HG02885 (cell line): ENCODE measurements at regions not wholly inside any gene's neighbourhood (a gene's known extent, or its start where the extent isn't known, plus 50 kb on each side); places are given as distances from the start of the nearest gene placed in this dataset.
"Not testable (repeated sequence)": the region's sequence is repeated elsewhere in the genome, so short reads cannot be mapped to it uniquely, and the experiment has no call there.

Experiments
- ATAC-seq: cut with Tn5 transposase; IDR thresholded peaks from one replicate; pipeline ENCODE4 v1.9.1; 2021; ENCODE audit warnings: mild to moderate bottlenecking; ENCODE audit not compliant: unreplicated experiment, poor library complexity

DNA sequence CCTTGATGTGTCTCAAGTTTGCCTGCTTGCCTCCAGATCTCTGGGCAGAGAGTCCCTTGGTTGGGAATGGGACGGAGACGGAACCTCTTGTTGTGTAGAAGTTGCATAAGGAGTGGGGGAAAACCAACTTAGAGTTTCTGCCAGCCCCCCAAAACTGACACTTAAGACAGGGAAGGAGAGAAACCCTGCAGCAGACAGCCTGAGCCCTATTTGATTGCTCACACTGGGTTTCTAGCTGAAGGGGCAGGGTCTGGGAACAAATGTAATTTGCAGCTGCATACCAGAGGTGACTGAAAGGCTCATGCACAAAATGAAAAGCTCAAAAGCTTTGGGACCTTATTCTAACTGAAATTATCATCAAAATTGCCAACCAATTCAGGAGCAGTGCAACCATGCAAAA lies 254.5 kb downstream of the RASEF start:
- no peak for ATAC-seq

DNA sequence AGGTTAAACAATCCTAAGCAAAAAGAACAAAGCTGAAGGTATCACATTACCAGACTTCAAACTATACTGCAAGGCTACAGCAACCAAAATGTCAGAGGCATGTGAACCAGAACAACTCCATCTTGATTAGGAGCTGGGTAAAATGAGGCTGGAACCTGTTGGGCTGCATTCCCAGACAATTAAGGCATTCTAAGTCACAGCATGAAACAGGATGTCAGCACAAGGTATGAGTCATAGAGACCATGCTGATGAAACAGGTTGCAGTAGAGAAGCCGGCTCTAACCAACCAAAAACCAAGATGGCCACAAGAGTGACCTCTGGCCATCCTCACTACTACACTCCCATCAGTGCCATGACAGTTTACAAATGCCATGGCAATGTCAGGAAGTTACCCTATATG lies 252.0 kb downstream of the RASEF start:
- ATAC-seq, result no peak

DNA sequence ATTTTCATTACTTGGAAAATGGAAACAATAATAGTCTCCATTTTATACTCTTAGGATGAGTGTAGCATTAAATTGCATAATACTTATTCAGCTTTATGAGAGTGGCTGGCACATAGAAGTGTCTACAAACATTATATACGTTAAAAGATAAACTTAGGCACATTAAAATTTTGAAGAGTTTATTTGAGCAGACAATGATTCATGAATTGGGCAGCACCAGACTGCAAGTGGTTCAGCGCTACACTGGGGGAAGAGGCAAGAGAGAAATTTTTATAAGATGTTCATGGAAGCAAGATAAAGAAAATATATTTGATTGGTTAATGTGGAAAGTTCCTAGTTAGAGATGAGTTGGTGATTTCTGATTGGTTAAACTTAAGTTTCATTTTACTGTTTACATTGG lies 243.7 kb downstream of the RASEF start:
- no peak for ATAC-seq

DNA sequence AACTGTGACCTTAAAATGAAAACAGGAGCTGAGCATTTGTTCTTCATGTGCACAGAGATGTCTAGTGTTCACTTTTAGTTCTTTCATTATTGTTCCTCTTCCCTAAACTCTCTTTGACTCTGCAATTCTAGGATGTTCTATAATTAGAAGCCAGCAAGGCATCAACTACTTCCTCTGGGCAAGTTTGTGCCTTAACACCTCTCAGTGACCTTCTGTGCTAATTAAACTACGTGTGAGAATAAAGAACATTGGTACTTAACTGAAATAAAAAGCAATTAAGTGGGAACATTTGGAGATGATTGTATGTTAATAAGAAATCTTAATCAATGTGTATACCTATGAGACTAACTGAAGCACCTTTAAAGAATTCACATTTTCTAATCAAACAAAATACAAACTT lies 242.8 kb downstream of the RASEF start:
- ATAC-seq, result no peak

DNA sequence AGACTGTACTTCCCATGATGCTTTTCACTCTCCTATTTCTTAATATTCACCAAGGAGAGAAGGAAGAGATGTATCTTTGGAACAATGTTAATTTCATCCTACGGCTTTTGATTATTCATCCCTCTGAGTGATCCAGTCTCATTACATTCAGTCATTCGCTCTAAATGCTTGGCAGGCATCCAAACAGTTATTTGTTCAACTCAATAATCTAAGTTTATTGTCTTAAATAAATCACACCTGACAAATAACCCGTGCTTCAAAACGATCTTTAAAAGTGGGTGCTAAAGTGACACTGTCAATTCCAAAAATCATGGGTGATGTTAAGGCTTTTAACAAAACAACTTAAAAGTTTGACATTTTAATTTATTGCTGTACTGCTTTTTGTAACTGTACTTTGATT lies 233.1 kb downstream of the RASEF start:
- ATAC-seq, result no peak

DNA sequence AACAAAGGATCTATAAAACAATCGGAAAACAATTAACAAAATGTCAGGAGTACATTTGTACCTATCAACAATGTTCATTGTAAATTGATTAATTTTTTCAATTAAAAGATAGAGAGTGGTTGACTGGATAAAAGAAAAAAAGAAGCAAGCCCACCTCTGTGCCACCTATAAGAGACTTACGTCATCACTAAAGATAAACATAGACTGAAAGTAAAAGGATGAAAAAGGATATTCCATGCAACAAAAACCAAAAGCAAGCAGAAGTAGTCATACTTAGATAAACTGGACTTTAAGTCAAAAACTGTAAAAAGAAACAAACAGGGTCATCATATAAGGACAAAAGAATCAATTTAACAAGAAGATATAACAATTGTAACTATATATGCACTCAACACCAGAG lies 197.4 kb downstream of the RASEF start:
- ATAC-seq, result no peak

DNA sequence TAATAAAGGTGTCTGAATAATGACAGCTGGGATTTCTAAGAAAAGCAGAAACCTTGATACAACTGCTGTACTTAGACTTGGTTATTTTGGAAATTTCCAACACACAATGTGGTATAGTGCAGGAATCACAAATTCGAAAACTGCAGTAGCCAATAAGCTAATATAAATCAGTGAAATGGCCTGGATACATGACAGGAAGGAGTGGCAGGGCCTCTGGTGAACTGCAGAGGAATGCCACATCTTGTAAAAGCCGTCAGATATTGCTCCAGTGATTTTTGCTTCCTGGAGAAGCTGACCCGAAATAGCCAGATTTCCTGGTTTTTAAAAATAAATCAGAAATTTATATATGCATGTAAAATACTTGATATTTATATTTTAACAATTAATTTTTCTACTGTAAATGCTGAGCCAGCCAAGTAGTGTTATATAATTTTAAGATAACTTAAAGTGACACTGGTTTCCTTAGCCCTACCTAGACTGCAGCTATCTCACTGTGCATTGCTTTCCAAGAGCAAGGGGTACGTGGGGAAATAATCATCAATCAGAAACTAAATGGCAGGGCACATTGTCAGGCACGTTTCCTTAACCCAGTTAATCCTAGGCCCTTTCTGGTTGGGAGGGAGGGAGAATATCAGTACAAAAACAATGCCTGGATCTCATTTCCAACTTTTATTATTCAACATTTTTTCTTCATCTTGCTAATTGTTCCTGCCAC lies 182.4 kb downstream of the RASEF start:
- no peak for ATAC-seq

DNA sequence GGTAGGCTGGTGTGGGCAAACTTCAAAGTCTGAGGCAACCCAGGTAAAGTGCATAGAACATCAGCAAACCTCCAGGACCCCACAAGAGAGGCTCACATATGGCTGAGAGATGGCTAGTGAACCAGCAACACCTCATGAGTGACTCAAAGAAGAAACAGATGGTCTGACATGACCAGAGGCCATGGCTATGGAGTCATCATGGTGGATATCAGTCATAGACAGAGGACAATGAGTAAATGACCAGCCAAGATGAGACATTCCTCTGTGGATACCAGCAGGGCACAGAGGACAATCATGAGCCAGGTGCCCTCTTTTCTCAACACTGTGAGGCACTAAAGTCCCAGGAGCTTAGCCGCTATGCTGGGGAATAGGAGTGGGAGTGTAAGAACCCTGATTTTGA lies 180.8 kb downstream of the RASEF start:
- no peak for ATAC-seq

DNA sequence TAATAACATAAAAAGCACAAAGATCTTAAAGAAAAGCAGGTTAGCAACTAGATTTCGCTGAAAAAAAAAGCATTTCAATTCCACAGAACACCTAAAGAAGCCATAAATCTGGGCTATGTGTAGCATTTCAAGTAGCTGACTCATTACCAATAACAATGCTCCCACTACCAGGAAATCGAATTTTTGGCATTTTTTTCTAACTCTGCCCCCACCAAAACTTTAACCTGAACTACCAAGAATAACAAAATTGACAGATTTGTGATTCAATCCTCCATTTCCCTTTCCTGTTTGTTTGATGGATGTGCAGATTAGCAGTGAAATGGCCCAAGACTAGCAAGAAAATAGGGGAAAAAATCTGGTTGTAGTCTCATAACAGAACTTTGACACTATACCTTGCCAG lies 180.2 kb downstream of the RASEF start:
- ATAC-seq, result no peak

DNA sequence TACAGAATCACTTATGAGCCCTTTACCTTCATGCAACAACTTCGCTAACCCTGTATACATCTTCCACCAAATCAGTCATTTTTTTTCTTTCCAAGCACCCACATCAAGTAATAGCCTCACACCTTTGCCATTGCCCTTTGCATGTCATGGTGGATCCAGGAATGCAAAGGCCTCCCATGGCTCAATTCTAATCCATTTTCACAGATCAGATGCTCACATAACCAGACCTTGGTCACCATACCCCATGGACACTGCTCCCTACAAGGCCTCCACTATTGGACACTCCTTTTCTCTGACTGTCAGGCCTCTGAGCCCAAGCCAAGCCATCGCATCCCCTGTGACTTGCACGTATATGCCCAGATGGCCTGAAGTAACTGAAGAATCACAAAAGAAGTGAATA lies 179.5 kb downstream of the RASEF start:
- no peak for ATAC-seq

DNA sequence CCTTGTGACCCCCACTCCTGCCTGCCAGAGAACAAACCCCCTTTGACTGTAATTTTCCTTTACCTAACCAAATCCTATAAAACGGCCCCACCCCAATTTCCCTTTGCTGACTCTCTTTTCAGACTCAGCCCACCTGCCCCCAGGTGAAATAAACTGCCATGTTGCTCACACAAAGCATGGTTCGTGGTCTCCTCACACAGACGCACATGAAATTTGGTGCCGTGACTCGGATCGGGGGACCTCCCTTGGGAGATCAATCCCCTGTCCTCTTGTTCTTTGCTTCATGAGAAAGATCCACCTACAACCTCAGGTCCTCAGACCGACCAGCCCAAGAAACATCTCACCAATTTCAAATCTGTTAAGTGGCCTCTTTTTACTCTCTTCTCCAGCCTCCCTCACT lies 179.0 kb downstream of the RASEF start:
- not testable (repeated sequence) for ATAC-seq

DNA sequence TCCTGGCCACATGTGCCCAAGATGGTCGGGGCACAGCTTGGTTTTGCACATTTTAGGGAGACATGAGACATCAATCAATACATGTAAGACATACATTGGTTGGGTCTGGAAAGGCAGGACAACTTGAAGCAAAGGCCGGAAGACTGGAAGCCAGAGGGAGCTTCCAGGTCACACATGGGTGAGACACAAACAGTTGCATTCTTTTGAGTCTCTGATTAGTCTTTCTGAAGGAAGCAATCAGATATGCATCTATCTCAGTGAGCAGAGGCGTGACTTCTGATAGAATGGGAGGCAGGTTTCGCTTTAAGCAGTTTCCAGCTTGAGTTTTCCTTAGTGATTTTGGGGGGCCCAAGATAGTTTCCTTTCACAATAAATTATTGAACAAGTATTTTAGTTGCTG lies 172.5 kb downstream of the RASEF start:
- ATAC-seq, result no peak

DNA sequence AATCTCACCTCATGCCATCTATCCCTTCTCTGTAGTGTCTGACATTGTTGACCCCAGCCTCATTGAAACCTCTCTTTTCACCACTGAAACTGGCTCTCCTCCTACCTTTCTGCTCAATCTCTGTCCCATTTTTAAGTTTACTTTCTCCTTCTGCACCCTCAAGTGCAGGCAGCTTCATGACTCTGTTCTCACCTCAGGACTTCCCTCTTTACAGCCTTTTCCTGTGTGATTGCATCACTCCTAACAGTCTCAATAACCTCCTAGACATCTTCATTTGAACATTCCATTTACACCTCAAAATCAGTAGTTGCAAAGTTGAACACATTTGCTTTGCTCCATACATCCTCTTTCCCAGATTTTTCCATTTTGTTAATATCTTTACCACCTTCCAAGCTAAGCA lies 172.1 kb downstream of the RASEF start:
- ATAC-seq, result no peak

DNA sequence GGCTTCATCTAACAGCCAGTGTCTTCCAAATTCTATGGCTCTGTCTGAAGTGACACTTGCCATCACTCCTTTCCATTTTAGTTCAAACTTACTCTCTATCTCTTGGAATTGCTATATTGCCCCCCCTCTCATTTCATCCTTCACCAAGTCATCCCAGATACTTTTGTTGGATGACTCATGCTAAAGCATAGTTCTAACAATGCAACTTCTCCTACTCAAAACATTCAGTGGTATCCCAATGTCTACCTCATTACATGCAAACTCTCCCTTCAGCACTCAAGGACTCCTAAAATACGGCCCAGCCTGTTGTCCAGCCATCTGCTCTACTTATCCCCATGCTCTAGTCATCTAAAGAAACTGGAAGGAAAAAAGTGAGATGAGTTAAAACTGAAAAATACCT lies 171.6 kb downstream of the RASEF start:
- ATAC-seq, result no peak

DNA sequence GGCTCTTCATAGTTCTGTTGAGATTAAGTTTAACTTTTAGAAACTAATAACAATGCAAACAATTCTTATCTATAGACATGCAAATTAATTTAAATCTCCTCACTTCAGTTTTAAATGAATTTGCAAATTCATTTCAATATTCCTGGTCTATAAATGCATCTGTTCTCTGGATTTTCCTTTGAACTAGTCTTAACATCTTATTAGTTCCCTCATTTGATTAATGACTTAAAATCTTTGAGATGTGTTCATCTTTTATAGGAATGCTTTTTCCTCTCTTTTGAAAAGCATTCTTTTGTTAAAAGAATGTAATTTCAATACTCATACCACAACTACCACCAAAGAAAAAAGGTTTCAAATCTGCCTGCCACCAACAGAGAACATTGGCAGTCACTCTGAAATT lies 169.4 kb downstream of the RASEF start:
- no peak for ATAC-seq

DNA sequence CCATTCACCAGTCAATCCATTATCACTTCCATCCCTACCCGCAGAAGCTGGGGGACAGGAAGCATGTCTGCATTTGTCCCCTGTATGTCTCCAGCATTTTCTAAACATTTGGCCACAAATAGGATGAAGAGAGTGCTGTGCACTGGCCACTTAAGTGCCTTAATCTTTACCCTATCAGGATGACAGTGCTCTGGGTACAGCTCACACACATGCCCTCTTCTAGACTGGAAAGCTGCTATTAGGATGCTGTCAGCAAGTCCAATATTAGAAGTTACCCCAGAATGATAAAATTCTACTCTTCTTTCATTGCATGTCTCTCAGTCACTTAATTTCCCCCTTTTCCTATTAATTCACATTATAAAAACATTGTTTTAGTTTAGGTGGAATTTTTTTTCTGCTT lies 168.4 kb downstream of the RASEF start:
- no peak for ATAC-seq

DNA sequence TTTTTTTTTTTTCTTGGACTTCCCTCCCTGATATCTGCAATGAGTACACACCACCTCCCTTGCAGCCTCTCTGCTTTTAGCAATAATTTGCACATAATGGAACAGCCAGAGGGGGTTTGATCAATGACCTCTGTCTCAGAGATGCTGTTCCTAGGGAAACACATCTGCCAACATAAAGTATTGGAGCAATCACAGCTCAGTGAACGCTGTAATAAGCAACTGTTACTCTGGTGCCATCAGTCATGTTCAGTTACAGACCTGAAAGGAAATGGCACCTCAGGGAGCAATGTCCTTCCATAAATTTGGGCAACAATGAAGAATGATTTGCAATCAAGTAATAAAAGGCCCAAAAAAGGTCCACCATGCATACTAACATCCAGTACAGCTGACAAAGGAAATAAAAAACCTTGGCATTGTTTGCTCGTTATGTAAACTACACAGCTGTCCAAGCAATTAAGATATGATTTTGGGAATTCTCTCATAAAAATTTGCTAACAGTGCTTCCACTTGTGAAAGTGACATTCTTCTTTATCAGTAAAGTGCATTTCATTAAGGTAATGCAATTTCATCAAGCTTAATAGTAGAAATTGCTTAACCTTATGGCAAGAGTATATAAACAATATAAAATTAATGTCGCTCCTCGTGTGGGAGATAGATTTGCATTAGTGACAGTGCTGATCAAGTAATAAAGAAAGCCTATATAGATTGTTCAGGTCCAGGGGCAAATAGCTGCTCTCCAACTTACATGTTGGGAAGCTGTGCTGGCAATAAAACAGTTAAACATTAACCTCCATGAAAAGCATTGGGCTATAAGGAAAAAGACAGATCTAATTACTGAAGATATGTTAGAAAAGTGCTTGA lies 167.8 kb downstream of the RASEF start:
- no peak for ATAC-seq

DNA sequence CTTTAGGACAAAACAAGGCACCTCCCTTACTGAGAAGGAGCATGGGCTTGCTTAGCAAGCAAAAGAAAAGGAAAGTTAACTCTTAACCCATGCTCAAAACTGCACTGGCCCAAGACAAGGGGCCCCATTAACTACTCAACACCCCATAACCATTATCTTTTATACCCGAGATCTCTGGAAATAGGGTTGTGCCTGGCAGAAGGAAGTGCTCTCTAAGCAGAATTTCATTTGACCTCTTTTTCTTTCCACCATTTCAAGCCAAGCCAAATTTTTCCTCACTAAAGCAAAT lies 167.2 kb downstream of the RASEF start:
- no peak for ATAC-seq

DNA sequence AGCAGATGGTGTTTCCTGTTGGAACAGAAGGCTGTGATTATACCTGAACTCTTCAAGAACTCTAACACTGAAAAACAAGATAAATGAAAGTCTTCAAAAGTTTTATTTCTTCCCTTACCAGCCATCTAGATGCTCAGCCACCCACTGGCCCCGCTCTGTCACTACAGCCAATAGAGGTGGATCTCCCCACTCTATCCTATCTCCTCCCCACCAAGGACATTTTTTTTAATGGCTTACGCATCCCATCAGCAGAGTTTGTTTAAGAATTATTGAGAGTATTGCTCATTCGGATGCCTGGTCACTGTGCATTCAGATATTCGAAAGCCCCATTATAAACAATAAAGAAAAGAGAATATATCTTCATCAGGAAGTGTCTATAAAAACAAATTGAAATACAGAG lies 159.4 kb downstream of the RASEF start:
- ATAC-seq, result no peak

DNA sequence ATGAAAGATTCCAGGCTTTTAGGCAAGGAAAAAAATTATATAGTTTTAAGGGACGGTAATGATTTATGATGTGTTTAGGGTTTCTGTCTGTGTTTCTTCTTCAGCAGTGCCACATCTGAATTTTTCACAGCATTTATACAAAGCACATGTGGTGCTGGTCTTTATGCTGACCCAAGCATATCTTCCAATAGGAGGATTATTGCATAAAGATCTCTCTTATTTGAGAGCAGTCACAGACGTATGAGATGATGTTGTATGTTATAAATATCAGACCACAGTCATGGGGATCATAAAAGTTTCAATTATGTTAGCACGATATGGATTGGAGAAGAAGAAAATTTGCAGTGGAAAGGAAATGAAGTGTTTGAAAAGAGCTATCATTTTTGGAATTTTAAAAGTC lies 150.9 kb downstream of the RASEF start:
- no peak for ATAC-seq

DNA sequence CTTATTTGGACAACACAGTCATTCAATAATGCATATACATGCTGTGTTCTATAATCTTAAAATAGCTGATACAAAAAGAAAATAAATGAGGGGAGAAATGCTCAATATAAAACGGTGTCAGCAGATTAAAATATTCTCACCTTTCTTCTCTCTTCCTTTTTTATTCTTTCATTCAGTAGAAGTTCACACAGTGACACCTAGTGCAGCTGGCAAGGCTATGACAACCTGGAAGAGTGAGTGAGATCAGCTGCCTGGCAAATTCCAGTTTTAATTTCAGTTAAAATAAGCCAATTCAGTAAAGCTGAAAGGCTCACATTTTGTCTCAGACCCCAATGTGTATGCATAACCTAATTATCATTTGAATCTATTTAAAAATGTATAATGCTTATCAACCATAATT lies 150.3 kb downstream of the RASEF start:
- ATAC-seq, result no peak

DNA sequence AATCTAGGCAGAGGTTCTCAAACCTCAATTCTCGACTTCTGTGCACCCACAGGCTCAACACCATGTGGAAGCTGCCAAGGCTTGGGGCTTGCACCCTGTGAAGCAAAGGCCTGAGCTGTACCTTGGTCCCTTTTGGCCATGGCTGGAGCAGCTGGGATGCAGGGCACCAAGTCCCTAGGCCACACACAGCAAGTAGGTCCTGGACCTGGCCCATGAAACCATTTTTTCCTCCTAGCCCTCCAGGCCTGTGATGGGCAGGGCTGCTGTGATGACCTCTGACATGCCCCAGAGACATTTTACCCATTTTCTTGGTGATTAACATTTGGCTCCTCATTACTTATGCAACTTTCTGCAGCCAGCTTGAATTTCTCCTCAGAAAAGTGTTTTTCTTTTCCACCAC lies 146.7 kb downstream of the RASEF start:
- ATAC-seq, result not testable (repeated sequence)
